Activated B cell treated with CpG ODN at 0.5 μM for 24 hours (primary cell): ENCODE measurements at regions not wholly inside any gene's neighbourhood (a gene's known extent, or its start where the extent isn't known, plus 50 kb on each side); places are given as distances from the start of the nearest gene placed in this dataset.

Experiments used
- ATAC-seq: fragments of 200-7000 bp; cut with Tn5 transposase; one replicate; pipeline ENCODE4 v1.10.0; 2021; ENCODE audit warnings: low read depth, mild to moderate bottlenecking, moderate library complexity
- CTCF ChIA-PET: fragments of 350-600 bp; sonication (Branson Sonifier 250); formaldehyde crosslinking; loops from one replicate; lab custom pipeline; 2021; ENCODE audit warnings: antibody characterized with exemption; lab: Charles Lee
- POLR2A ChIA-PET: fragments of 350-600 bp; sonication (Branson Sonifier 250); formaldehyde crosslinking; loops from one replicate; lab custom pipeline; 2021; ENCODE audit warnings: antibody characterized with exemption; lab: Charles Lee
- DNase-seq: peaks from one replicate; pipeline ENCODE4 v3.0.0; 2022
- H3K27ac Mint-ChIP-seq: one replicate; pipeline ENCODE4 v1.8.0; 2020; ENCODE audit warnings: mixed read lengths
- H3K27me3 Mint-ChIP-seq: one replicate; pipeline ENCODE4 v1.8.0; 2021; ENCODE audit warnings: mixed read lengths
- H3K36me3 Mint-ChIP-seq: one replicate; pipeline ENCODE4 v1.8.0; 2021; ENCODE audit warnings: low read depth, mixed read lengths
- H3K4me1 Mint-ChIP-seq: one replicate; pipeline ENCODE4 v1.8.0; 2021; ENCODE audit warnings: mixed read lengths
- H3K4me3 Mint-ChIP-seq: one replicate; pipeline ENCODE4 v1.8.0; 2020; ENCODE audit warnings: mild to moderate bottlenecking, mixed read lengths
- H3K9me3 Mint-ChIP-seq: one replicate; pipeline ENCODE4 v1.8.0; 2020; ENCODE audit warnings: mixed read lengths
- intact Hi-C: fragments of 100-400 bp; cut with micrococcal nuclease; formaldehyde crosslinking; loops from one replicate; pipeline ENCODE4 v1.15.1; 2024
- TF ChIP-seq, protein P1 (sequence below): fragments of 200-600 bp; IDR thresholded peaks from one replicate; pipeline ENCODE4 v1.8.0; 2022; ENCODE audit warnings: antibody characterized with exemption, mild to moderate bottlenecking

DNA sequence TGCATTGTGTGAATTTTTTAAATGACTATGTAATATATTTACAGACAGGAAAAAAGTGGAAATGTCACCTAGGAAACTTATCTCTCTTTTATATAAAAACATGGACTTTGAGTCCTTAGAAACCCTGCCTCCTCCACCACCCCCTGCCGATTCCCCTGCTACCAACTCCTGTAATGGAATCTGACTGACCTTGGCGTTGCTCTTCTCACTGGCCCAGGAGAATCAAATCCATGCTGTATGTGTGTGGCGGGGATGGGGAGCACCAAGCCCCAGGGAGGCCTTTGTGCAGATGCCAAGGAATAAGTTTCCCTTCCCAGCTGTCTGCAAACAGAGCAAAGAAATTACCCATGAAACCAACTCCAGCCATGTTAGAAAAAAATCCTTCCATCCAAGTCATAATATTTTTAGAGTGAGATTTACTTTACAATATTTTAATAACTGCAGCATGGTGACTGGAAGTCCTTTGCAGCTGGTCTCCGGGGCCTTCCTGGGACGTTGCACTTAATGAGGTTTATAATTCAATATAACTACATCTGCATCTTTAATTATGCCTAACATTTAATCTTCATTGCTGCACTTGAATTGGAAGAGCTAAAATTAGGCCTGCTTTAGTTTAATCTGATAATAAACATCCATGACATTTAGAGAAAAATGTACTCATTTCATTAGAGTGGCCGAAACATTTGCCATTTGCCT, 111.4 kb upstream of the CACUL1 start:
- Mint-ChIP-seq H3K36me3 (no peaks in the 10 kb centered on the region), H3K4me3 (no peak overlapping the region), H3K27me3 (peaks cover 9% of the 10 kb centered on the region), H3K9me3 (peaks cover 3% of the 10 kb centered on the region), H3K27ac (no peak overlapping the region), H3K4me1 (no peaks in the 10 kb centered on the region)
- DNase-seq (no peak), ATAC-seq (no peak)
- TF ChIP-seq, protein P1, sequence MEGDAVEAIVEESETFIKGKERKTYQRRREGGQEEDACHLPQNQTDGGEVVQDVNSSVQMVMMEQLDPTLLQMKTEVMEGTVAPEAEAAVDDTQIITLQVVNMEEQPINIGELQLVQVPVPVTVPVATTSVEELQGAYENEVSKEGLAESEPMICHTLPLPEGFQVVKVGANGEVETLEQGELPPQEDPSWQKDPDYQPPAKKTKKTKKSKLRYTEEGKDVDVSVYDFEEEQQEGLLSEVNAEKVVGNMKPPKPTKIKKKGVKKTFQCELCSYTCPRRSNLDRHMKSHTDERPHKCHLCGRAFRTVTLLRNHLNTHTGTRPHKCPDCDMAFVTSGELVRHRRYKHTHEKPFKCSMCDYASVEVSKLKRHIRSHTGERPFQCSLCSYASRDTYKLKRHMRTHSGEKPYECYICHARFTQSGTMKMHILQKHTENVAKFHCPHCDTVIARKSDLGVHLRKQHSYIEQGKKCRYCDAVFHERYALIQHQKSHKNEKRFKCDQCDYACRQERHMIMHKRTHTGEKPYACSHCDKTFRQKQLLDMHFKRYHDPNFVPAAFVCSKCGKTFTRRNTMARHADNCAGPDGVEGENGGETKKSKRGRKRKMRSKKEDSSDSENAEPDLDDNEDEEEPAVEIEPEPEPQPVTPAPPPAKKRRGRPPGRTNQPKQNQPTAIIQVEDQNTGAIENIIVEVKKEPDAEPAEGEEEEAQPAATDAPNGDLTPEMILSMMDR = no peak
- ChIA-PET POLR2A (no interaction called here), CTCF (no interaction called here)
- intact Hi-C loops = no loop called here

DNA sequence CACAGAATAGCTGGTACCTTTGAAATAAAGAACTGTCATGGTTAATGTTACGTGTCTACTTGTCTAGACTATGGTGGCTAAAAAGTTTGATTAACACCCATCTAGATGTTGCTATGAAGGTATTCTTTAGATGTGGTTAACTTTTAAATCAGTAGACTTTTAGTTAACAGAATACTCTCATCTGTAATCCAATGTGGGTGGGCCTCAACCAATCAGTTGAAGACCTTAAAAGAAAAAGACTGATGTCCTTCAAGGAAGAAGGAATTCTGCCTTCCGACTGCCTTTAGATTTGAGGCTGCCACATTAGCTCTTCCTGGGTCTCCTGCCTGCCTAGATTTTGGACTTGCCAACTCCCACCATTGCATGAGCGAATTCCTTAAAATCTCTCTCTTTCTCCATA, 113.0 kb upstream of the CACUL1 start:
- H3K9me3 Mint-ChIP-seq = no peaks in the 10 kb centered on the region
- TF ChIP-seq, protein P1 = no peak
- H3K4me1 Mint-ChIP-seq = no peaks in the 10 kb centered on the region
- H3K36me3 Mint-ChIP-seq = no peaks in the 10 kb centered on the region
- no peak overlapping the region for H3K4me3 Mint-ChIP-seq
- peaks cover 9% of the 10 kb centered on the region for H3K27me3 Mint-ChIP-seq
- DNase-seq (no peak), ATAC-seq (no peak)
- CTCF ChIA-PET = no interaction called here
- H3K27ac Mint-ChIP-seq = no peak overlapping the region
- intact Hi-C loops = no loop called here
- POLR2A ChIA-PET = no interaction called here

DNA sequence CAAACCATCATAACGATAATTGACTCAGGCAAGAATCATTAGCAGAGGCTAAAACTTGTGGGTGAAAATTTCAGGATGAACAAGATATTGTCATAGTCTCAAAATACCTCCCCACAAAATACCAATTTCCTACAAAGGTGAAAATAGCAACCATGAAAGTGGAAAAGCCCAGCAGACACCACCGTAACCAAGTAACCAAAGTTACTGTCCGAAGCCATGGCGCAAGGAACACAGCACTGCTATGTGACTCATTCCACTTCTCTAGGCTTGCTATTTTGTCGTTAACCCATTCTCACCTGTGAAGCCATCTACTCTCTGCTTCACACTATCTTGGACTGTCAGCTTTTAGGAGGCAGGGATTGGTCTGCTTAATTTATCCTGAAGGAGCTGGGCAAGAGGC, 113.8 kb upstream of the CACUL1 start:
- ChIA-PET CTCF (no interaction called here), POLR2A (no interaction called here)
- no peak for ATAC-seq
- intact Hi-C loops = no loop called here
- Mint-ChIP-seq H3K36me3 (no peaks in the 10 kb centered on the region), H3K4me1 (no peaks in the 10 kb centered on the region), H3K27ac (no peak overlapping the region), H3K9me3 (no peaks in the 10 kb centered on the region), H3K4me3 (no peak overlapping the region), H3K27me3 (peaks cover 9% of the 10 kb centered on the region)
- no peak for DNase-seq
- TF ChIP-seq, protein P1 = no peak

DNA sequence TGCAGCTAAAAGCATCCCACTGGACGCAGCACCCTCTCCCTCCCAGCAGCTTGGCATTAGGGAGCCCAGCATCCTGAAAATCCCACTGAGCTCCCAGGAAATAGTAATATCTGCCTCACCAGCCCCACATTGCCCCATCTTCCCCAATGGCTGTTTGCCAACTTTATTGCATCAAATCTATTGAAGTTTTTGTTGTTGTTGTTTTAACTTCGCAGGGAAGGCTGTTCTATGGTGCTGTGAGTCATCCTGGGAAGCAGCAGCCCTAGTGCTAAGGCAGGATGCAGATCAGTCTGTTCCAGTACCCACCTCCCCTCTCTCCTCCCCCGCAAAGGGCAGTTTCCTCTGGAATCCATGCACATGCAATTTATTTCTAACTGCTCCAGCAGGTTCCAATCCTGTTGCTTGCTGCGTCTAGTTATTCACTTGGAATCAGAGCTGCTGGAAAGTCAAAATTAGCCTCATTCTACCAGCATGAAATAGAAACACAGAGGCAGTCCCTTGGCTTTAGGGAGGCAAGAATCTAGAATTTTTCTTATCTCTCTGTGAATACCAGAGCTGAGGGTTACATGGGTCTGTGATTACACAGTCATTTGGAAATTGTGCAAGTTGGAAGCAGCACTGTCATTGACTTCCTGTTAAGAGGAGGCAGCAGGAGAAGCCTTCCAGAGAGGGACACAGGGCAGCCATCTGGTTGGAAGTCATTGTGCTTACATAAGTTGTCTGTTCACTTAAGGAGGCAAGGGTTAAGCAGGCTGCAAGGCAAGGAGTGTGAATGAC, 115.9 kb upstream of the CACUL1 start:
- peaks cover 15% of the 10 kb centered on the region for H3K27me3 Mint-ChIP-seq
- TF ChIP-seq, protein P1 = no peak
- H3K36me3 Mint-ChIP-seq = no peaks in the 10 kb centered on the region
- H3K4me3 Mint-ChIP-seq = no peak overlapping the region
- no peaks in the 10 kb centered on the region for H3K4me1 Mint-ChIP-seq
- intact Hi-C loops = no loop called here
- H3K9me3 Mint-ChIP-seq = peaks cover 2% of the 10 kb centered on the region
- ChIA-PET POLR2A (no interaction called here), CTCF (no interaction called here)
- ATAC-seq = no peak
- no peak for DNase-seq
- H3K27ac Mint-ChIP-seq = no peak overlapping the region

DNA sequence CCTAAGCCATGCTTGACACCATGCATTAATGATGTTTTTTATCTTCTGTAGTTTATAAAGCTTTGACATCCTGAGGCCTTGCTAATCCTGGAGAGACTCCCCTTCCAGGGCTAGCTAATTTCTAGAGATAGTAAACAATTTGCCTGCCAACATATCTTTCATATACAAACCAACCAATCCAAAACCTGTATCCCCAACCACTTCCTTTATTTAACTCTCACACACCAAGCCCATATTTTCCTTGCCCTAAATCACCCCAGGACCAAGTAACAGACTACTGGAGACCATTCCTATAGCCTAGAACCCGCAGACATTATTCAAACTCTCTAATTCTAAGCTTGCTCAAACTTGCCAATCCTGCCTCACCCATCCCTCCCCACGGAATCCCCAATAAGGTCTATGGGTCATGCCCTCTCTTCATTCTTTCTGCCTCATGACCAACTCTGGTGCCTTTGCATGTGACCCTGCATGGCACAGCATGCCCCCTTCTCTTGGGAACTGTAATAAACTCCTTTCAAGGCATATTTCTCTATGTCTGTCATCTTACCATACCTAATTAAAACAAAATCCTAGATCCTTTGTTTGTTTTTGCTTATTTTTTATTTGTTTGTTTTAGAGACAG, 116.6 kb upstream of the CACUL1 start:
- no peak for ATAC-seq
- H3K27me3 Mint-ChIP-seq = peaks cover 13% of the 10 kb centered on the region
- no peak overlapping the region for H3K4me3 Mint-ChIP-seq
- DNase-seq = no peak
- no peaks in the 10 kb centered on the region for H3K36me3 Mint-ChIP-seq
- ChIA-PET POLR2A (no interaction called here), CTCF (interaction anchor here (0.6 kb wide), 1 partner anchor 147 kb away, joined by 4 read pairs; no protein-coding TSS in a partner anchor)
- no peaks in the 10 kb centered on the region for H3K4me1 Mint-ChIP-seq
- H3K27ac Mint-ChIP-seq = no peak overlapping the region
- peaks cover 3% of the 10 kb centered on the region for H3K9me3 Mint-ChIP-seq
- TF ChIP-seq, protein P1 = no peak
- intact Hi-C loops = no loop called here
